ENCODE measurements at regions not wholly inside any gene's neighbourhood (a gene's known extent, or its start where the extent isn't known, plus 50 kb on each side); places are given as distances from the start of the nearest gene placed in this dataset.

GRCh38 chr2:104312684-104313083 is 541.2 kb upstream of the POU3F3 start:
- Histone ChIP-seq H3K27ac (no peak overlapping the region), H3K36me3 (no peaks in the 10 kb centered on the region), H3K27me3 (no peaks in the 10 kb centered on the region), H3K9me3 (no peaks in the 10 kb centered on the region), H3K4me1 (no peaks in the 10 kb centered on the region), H3K4me3 (no peak overlapping the region)
- TF ChIP-seq CTCF (IDR thresholded peaks at IDR 0.05) (no peak), POLR2A (IDR thresholded peaks at IDR 0.05) (no peak)
- intact Hi-C loops (cut with DNase I; ENCODE audit: low total_unique reads), result no loop called here
- no peak for DNase-seq

GRCh38 chr2:104318001-104318665 is 535.8 kb upstream of the POU3F3 start:
- H3K36me3 ChIP-seq, result no peaks in the 10 kb centered on the region
- no peak overlapping the region for H3K27ac ChIP-seq
- H3K27me3 ChIP-seq, result no peaks in the 10 kb centered on the region
- intact Hi-C loops (cut with DNase I; ENCODE audit: low total_unique reads), result no loop called here
- no peak overlapping the region for H3K4me3 ChIP-seq
- H3K9me3 ChIP-seq, result no peaks in the 10 kb centered on the region
- TF ChIP-seq CTCF (IDR thresholded peaks at IDR 0.05) (no peak), POLR2A (IDR thresholded peaks at IDR 0.05) (no peak)
- no peak for DNase-seq
- H3K4me1 ChIP-seq, result no peaks in the 10 kb centered on the region

GRCh38 chr2:104321116-104321795 is 532.7 kb upstream of the POU3F3 start:
- no peak for TF ChIP-seq POLR2A (IDR thresholded peaks at IDR 0.05)
- TF ChIP-seq CTCF (IDR thresholded peaks at IDR 0.05), result no peak
- Histone ChIP-seq H3K27ac (no peak overlapping the region), H3K4me1 (no peaks in the 10 kb centered on the region), H3K27me3 (no peaks in the 10 kb centered on the region), H3K4me3 (no peak overlapping the region), H3K9me3 (no peaks in the 10 kb centered on the region), H3K36me3 (no peaks in the 10 kb centered on the region)
- intact Hi-C loops (cut with DNase I; ENCODE audit: low total_unique reads), result no loop called here
- no peak for DNase-seq

GRCh38 chr2:104321796-104322349 is 532.0 kb upstream of the POU3F3 start:
- no peaks in the 10 kb centered on the region for H3K4me1 ChIP-seq

More at GRCh38 chr2:104321796-104322349, 532.0 kb upstream of the POU3F3 start:
- no peaks in the 10 kb centered on the region for H3K36me3 ChIP-seq
- no peaks in the 10 kb centered on the region for H3K27me3 ChIP-seq
- no peaks in the 10 kb centered on the region for H3K9me3 ChIP-seq
- DNase-seq, result no peak
- intact Hi-C loops (cut with DNase I; ENCODE audit: low total_unique reads), result no loop called here
- H3K27ac ChIP-seq, result no peak overlapping the region
- H3K4me3 ChIP-seq, result no peak overlapping the region
- no peak for TF ChIP-seq CTCF (IDR thresholded peaks at IDR 0.05)
- TF ChIP-seq POLR2A (IDR thresholded peaks at IDR 0.05), result no peak

Data from uterus (tissue), 3 donors.